Adrenal gland (tissue), 9 donors: ENCODE measurements at regions not wholly inside any gene's neighbourhood (a gene's known extent, or its start where the extent isn't known, plus 50 kb on each side); places are given as distances from the start of the nearest gene placed in this dataset.

Source experiments
- DNase-seq, 7 donors: peaks; one replicate each; pipeline ENCODE4 v3.0.0-alpha.2; 2019 to 2020
- H3K27ac ChIP-seq, 5 donors: fragments of 200-600 bp; sonication (generic) in 4 of 5; 1 replicate in 3 of 5; 2 replicates in 2 of 5; pipeline versions ENCODE4 v1.5.1 to v1.8.0; 2016 to 2020; ENCODE audit warnings: mild to moderate bottlenecking in 1 of 5
- H3K27me3 ChIP-seq: fragments of 200-600 bp; 2 replicates; pipeline ENCODE4 v1.8.0; 2021
- H3K36me3 ChIP-seq, 2 donors: fragments of 200-600 bp; replicated peaks in 1 of 2; 1 replicate in 1 of 2; 2 replicates in 1 of 2; pipeline versions ENCODE4 v1.5.1 to v1.8.0; 2018 to 2022
- H3K4me1 ChIP-seq, 2 donors: fragments of 200-600 bp; replicated peaks in 1 of 2; 1 replicate in 1 of 2; 2 replicates in 1 of 2; pipeline versions ENCODE4 v1.5.1 to v1.8.0; 2018 to 2021
- H3K4me3 ChIP-seq, 4 donors: fragments of 200-600 bp; sonication (generic) in 3 of 4; one replicate each; pipeline ENCODE4 v1.5.1; 2016 to 2018
- H3K9me3 ChIP-seq, 3 donors: fragments of 200-600 bp; sonication (generic) in 1 of 3; replicated peaks in 1 of 3; 1 replicate in 2 of 3; 2 replicates in 1 of 3; pipeline versions ENCODE4 v1.5.1 to v1.8.0; 2016 to 2021
- POLR2A ChIP-seq, 2 donors: fragments of 450-650 bp; IDR thresholded peaks; one replicate each; pipeline ENCODE4 v1.6.1; 2017; ENCODE audit warnings: antibody characterized with exemption in 2 of 2, mild to moderate bottlenecking in 2 of 2, moderate library complexity in 1 of 2
- WGBS, 4 donors: extraction: QIAGEN DNeasy Blood & Tissue Kit in 2 of 4; methylation state at CpG; one replicate each; pipeline versions ENCODE4 v1.1.5 to v1.1.7; 2013 to 2017; 5-methylcytosine and 5-hydroxymethylcytosine counted together
- intact Hi-C, 2 donors: fragments of 100-400 bp; cut with DNase I; formaldehyde crosslinking; loops; one replicate each; pipeline versions ENCODE4 v1.14.1 to v1.15.0; 2022 to 2023
- TF ChIP-seq, protein P1 (sequence below), 6 experiments: fragments of 450-650 bp in 4 of 6; fragments of 200-600 bp in 2 of 6; sonication (generic) in 1 of 6; IDR thresholded peaks; 1 replicate in 5 of 6; 2 replicates in 1 of 6; pipeline versions ENCODE4 v1.5.1 to v1.8.0; 2016 to 2021; ENCODE audit warnings: antibody characterized with exemption in 6 of 6, mild to moderate bottlenecking in 2 of 6, moderate library complexity in 1 of 6
- donor health status: healthy with polysubstance abuse.
- donor health status: Bipolar disorder and iron deficiency.
- donor health status: DM: yes; HTN: yes; CAD: no.
- donor health status: DM: no; HTN: no; CAD: no.
- donor health status: DM: no; HTN: no; CAD: no.

GRCh38 chr13:33448889-33449288 lies 163.3 kb upstream of the STARD13 start:
- H3K27me3 ChIP-seq, result no peaks in the 10 kb centered on the region
- 81 to 100% (median 93%) methylated on average over 1 of the region's 1 CpG for WGBS, 4 donors
- intact Hi-C loops, result no loop called here
- TF ChIP-seq POLR2A (IDR thresholded peaks at IDR 0.05), result no peak
- TF ChIP-seq, protein P1, sequence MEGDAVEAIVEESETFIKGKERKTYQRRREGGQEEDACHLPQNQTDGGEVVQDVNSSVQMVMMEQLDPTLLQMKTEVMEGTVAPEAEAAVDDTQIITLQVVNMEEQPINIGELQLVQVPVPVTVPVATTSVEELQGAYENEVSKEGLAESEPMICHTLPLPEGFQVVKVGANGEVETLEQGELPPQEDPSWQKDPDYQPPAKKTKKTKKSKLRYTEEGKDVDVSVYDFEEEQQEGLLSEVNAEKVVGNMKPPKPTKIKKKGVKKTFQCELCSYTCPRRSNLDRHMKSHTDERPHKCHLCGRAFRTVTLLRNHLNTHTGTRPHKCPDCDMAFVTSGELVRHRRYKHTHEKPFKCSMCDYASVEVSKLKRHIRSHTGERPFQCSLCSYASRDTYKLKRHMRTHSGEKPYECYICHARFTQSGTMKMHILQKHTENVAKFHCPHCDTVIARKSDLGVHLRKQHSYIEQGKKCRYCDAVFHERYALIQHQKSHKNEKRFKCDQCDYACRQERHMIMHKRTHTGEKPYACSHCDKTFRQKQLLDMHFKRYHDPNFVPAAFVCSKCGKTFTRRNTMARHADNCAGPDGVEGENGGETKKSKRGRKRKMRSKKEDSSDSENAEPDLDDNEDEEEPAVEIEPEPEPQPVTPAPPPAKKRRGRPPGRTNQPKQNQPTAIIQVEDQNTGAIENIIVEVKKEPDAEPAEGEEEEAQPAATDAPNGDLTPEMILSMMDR (IDR thresholded peaks at IDR 0.05), result no peak
- H3K4me1 ChIP-seq, result peaks cover 6% of the 10 kb centered on the region in 2 donors
- no peaks in the 10 kb centered on the region for H3K36me3 ChIP-seq
- H3K9me3 ChIP-seq, result no peaks in the 10 kb centered on the region
- no peak overlapping the region for H3K4me3 ChIP-seq
- H3K27ac ChIP-seq, result no peak overlapping the region
- DNase-seq, result no peak

DNA sequence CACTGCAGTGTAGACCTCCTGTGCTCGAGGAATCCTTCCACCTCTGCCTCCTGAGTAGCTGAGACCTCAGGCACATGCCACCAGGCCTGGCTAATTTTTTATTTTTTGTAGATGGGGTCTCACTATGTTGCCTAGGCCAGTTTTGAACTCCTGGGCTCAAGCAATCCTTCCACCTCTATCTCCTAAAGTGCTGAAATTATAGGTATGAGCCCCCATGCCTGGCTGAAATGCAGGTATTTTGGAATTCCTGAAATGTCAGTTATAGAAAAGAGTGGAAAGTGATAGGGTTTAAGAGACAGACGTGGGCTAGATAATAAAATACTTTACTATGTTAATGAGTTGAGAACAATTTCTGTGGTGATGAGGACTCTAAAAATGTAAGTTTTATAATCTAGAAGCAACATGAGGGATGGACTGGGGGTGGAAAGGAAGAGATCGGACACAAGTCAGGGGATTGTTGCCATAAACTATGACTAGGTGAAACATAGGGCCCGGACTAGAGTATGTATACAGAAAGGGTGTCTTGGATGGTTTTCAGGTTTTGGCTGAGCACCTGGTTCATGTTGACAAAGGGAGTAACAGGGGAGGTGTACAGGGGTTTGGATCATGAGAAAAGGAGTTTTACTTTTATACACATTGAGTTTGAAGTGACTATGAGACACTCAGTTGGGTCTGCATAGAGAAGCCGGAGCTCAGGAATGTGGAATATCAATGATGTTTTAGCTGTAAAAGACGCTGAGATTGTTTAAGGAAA lies 165.6 kb upstream of the STARD13 start:
- Histone ChIP-seq H3K27ac (no peak overlapping the region), H3K9me3 (no peaks in the 10 kb centered on the region), H3K36me3 (no peaks in the 10 kb centered on the region), H3K27me3 (no peaks in the 10 kb centered on the region), H3K4me3 (no peak overlapping the region), H3K4me1 (peaks cover 6% of the 10 kb centered on the region in 2 donors)
- no peak for DNase-seq
- intact Hi-C loops, result no loop called here
- WGBS, 4 donors, result 91 to 97% (median 95%) methylated on average over 6 of the region's 6 CpGs
- TF ChIP-seq, protein P1 (IDR thresholded peaks at IDR 0.05), result no peak
- TF ChIP-seq POLR2A (IDR thresholded peaks at IDR 0.05), result no peak

GRCh38 chr13:33452873-33453517 lies 167.4 kb upstream of the STARD13 start:
- no peak for TF ChIP-seq POLR2A (IDR thresholded peaks at IDR 0.05)
- TF ChIP-seq, protein P1 (IDR thresholded peaks at IDR 0.05), result no peak
- H3K36me3 ChIP-seq, result no peaks in the 10 kb centered on the region
- peaks cover 6% of the 10 kb centered on the region in 2 donors for H3K4me1 ChIP-seq
- intact Hi-C loops, result no loop called here
- no peaks in the 10 kb centered on the region for H3K9me3 ChIP-seq
- H3K27me3 ChIP-seq, result no peaks in the 10 kb centered on the region
- peak overlapping the region in 1 of 5 donors; percentile 2 for H3K27ac ChIP-seq
- WGBS, 4 donors, result 32 to 48% (median 40%) methylated on average over 2 of the region's 2 CpGs
- no peak overlapping the region for H3K4me3 ChIP-seq
- DNase-seq, result peak in 5 of 7 donors; percentile 16 to 57 (median 20)

DNA sequence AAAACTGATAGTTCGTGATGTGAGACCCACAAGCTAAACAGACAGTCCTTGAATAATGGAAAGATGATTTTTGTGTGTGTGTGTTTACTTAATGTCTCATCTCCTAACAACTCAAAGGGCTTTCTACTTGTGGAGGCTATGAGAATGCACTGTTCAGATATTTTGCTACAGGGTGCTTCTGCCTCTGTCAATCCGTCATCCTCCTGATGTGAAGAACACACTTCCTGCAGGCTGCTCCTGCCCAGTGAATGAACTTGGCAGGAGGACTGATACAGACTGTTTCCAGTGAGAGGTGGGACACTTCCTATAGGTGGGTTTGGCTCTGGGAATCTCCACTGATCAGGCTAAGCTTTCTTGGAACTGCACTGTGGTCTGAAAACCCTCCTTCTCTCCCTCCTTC lies 168.4 kb upstream of the STARD13 start:
- Histone ChIP-seq H3K27me3 (no peaks in the 10 kb centered on the region), H3K27ac (no peak overlapping the region), H3K36me3 (no peaks in the 10 kb centered on the region), H3K4me3 (no peak overlapping the region), H3K9me3 (no peaks in the 10 kb centered on the region), H3K4me1 (peaks cover 6% of the 10 kb centered on the region in 2 donors)
- DNase-seq, result no peak
- WGBS, 4 donors, result 78 to 88% (median 80%) methylated on average over 2 of the region's 2 CpGs
- TF ChIP-seq, protein P1 (IDR thresholded peaks at IDR 0.05), result no peak
- TF ChIP-seq POLR2A (IDR thresholded peaks at IDR 0.05), result no peak
- intact Hi-C loops, result no loop called here
